HCT116 (cell line): ENCODE measurements at regions not wholly inside any gene's neighbourhood (a gene's known extent, or its start where the extent isn't known, plus 50 kb on each side); places are given as distances from the start of the nearest gene placed in this dataset.

Experiments used
- ATAC-seq: fragments of 200-7000 bp; cut with Tn5 transposase; 2 replicates; pipeline ENCODE4 v1.9.1; 2020; ENCODE audit warnings: mild to moderate bottlenecking, moderate library complexity
- BruUV-seq: library from RNA; stranded (reverse); fragments of 400-500 nt; replicated peaks from 2 replicates; lab custom pipeline; 2021; lab: Mats Ljungman, UMichigan
- CTCF ChIA-PET: fragments of 300-600 bp; sonication (Branson Sonifier 250); formaldehyde crosslinking; loops from one replicate; lab custom pipeline; 2021; ENCODE audit warnings: antibody characterized with exemption; lab: Charles Lee
- POLR2A ChIA-PET: fragments of 300-600, 350-600 bp; sonication (Branson Sonifier 250); formaldehyde crosslinking; loops from one replicate; lab custom pipeline; 2021; ENCODE audit warnings: antibody characterized with exemption; lab: Charles Lee
- RAD21 ChIA-PET, 2 experiments: fragments of 300-600 bp; sonication (Branson Sonifier 250); formaldehyde crosslinking; loops; one replicate each; lab custom pipeline; 2023; ENCODE audit warnings: low total read pairs in 2 of 2; ENCODE audit not compliant: uncharacterized antibody in 2 of 2, unreplicated experiment in 2 of 2, low non-redundant PET in 1 of 2; lab: Charles Lee
- DNase-seq: peaks from one replicate; pipeline ENCODE4 v3.0.0-alpha.2; 2010; ENCODE audit warnings: low read depth, low spot score
- H2AFZ ChIP-seq: fragments of 200-600 bp; shearing (Covaris generic), sonication (generic); 2 replicates; pipeline ENCODE4 v1.6.1; 2017; ENCODE audit warnings: low read depth, mixed run types, mixed read lengths, antibody characterized with exemption, low read length; ENCODE audit not compliant: poor library complexity, severe bottlenecking
- H3K27ac ChIP-seq: 2 replicates; pipeline ENCODE4 v1.5.1; 2012; ENCODE audit warnings: low read depth, low read length
- H3K27me3 ChIP-seq: fragments of 200-600 bp; sonication (generic); 2 replicates; pipeline ENCODE4 v1.6.1; 2016; ENCODE audit warnings: mixed run types, low read length, mixed read lengths; ENCODE audit not compliant: insufficient read depth
- H3K36me3 ChIP-seq, 2 experiments: fragments of 200-500 bp in 1 of 2; fragments of 200-600 bp in 1 of 2; sonication (Bioruptor generic) in 1 of 2; sonication (generic) in 1 of 2; 2 replicates each; pipeline versions ENCODE4 v1.5.1 to v1.6.1; 2014 to 2016; ENCODE audit warnings: low read length in 2 of 2, inconsistent platforms in 1 of 2, mixed read lengths in 1 of 2, mixed run types in 1 of 2; ENCODE audit not compliant: insufficient read depth in 2 of 2, control insufficient read depth in 1 of 2
- H3K4me1 ChIP-seq, 2 experiments: fragments of 200-600 bp in 1 of 2; sonication (generic) in 1 of 2; 2 replicates each; pipeline versions ENCODE4 v1.5.1 to v1.6.1; 2012 to 2017; ENCODE audit warnings: low read length in 2 of 2, inconsistent platforms in 1 of 2, mild to moderate bottlenecking in 1 of 2, mixed read lengths in 1 of 2, mixed run types in 1 of 2, moderate library complexity in 1 of 2; ENCODE audit not compliant: insufficient read depth in 2 of 2, control insufficient read depth in 1 of 2
- H3K4me2 ChIP-seq: fragments of 200-600 bp; sonication (generic); 2 replicates; pipeline ENCODE4 v1.6.1; 2017; ENCODE audit warnings: mixed run types, low read length, mixed read lengths
- H3K4me3 ChIP-seq, 2 experiments: fragments of 200-600 bp in 1 of 2; sonication (generic) in 1 of 2; replicated peaks in 1 of 2; 2 replicates each; pipeline ENCODE4 v1.5.1; 2011 to 2016; ENCODE audit warnings: low read length in 2 of 2, control low read depth in 1 of 2, low read depth in 1 of 2, mild to moderate bottlenecking in 1 of 2, mixed read lengths in 1 of 2, mixed run types in 1 of 2
- H3K79me2 ChIP-seq: fragments of 200-600 bp; sonication (generic); 2 replicates; pipeline ENCODE4 v1.6.1; 2017; ENCODE audit warnings: mild to moderate bottlenecking, mixed run types, low read length, moderate library complexity, mixed read lengths; ENCODE audit not compliant: insufficient read depth
- H3K9ac ChIP-seq: fragments of 200-600 bp; sonication (generic); 2 replicates; pipeline ENCODE4 v1.6.1; 2016; ENCODE audit warnings: low read length, mixed read lengths
- H3K9me2 ChIP-seq: fragments of 200-600 bp; sonication (generic), shearing (Covaris generic); 2 replicates; pipeline ENCODE4 v1.6.1; 2017; ENCODE audit warnings: mixed run types, mild to moderate bottlenecking, moderate library complexity; ENCODE audit not compliant: insufficient read depth
- H3K9me3 ChIP-seq, 2 experiments: fragments of 200-500 bp in 1 of 2; fragments of 200-600 bp in 1 of 2; sonication (Bioruptor generic) in 1 of 2; sonication (generic) in 1 of 2; 2 replicates each; pipeline ENCODE4 v1.6.1; 2014 to 2017; ENCODE audit warnings: low read length in 2 of 2, mixed read lengths in 2 of 2, inconsistent platforms in 1 of 2, low read depth in 1 of 2, mild to moderate bottlenecking in 1 of 2, mixed run types in 1 of 2, moderate library complexity in 1 of 2; ENCODE audit not compliant: control insufficient read depth in 1 of 2, insufficient read depth in 1 of 2
- H4K20me1 ChIP-seq: fragments of 200-600 bp; sonication (generic), shearing (Covaris generic); 2 replicates; pipeline ENCODE4 v1.6.1; 2017; ENCODE audit warnings: mixed run types, mild to moderate bottlenecking, moderate library complexity; ENCODE audit not compliant: insufficient read depth
- CBX3 ChIP-seq: IDR thresholded peaks from 2 replicates; pipeline ENCODE4 v1.6.1; 2012; ENCODE audit warnings: low read depth
- EGR1 ChIP-seq: IDR thresholded peaks from 2 replicates; pipeline ENCODE4 v1.6.1; 2012; ENCODE audit warnings: low read depth
- ELF1 ChIP-seq: IDR thresholded peaks from 2 replicates; pipeline ENCODE4 v1.6.1; 2012; ENCODE audit warnings: low read depth, borderline replicate concordance
- EZH2 ChIP-seq: fragments of 200-600 bp; sonication (generic); IDR thresholded peaks from 2 replicates; pipeline ENCODE4 v1.6.1; 2017; ENCODE audit warnings: antibody characterized with exemption, mixed run types
- EZH2phosphoT487 ChIP-seq: fragments of 200-600 bp; IDR thresholded peaks from 2 replicates; pipeline ENCODE4 v1.6.1; 2018; ENCODE audit warnings: antibody characterized with exemption, borderline replicate concordance
- FOSL1 ChIP-seq: IDR thresholded peaks from 2 replicates; pipeline ENCODE4 v1.6.1; 2012; ENCODE audit warnings: low read depth
- JUND ChIP-seq: IDR thresholded peaks from 2 replicates; pipeline ENCODE4 v1.6.1; 2012
- POLR2A ChIP-seq: IDR thresholded peaks from 2 replicates; pipeline ENCODE4 v1.7.0; 2011; ENCODE audit warnings: borderline replicate concordance; ENCODE audit not compliant: insufficient read depth, insufficient read length; ENCODE audit errors: extremely low read depth
- POLR2AphosphoS5 ChIP-seq: IDR thresholded peaks from 2 replicates; pipeline ENCODE4 v1.6.1; 2011; ENCODE audit warnings: mild to moderate bottlenecking, low read depth, low read length, moderate library complexity
- SIN3A ChIP-seq: IDR thresholded peaks from 2 replicates; pipeline ENCODE4 v1.6.1; 2012; ENCODE audit warnings: low read depth
- SP1 ChIP-seq: IDR thresholded peaks from 2 replicates; pipeline ENCODE4 v1.6.1; 2012; ENCODE audit warnings: low read depth
- SRF ChIP-seq: IDR thresholded peaks from 2 replicates; pipeline ENCODE4 v1.6.1; 2012; ENCODE audit warnings: low read depth
- TCF7L2 ChIP-seq: IDR thresholded peaks from 2 replicates; pipeline ENCODE4 v1.7.0; 2011; ENCODE audit warnings: borderline replicate concordance, inconsistent platforms; ENCODE audit not compliant: insufficient read depth, insufficient read length; ENCODE audit errors: extremely low read depth
- YY1 ChIP-seq: IDR thresholded peaks from 2 replicates; pipeline ENCODE4 v1.6.1; 2011; ENCODE audit warnings: low read length, low read depth, moderate library complexity, mild to moderate bottlenecking; ENCODE audit not compliant: insufficient replicate concordance; ENCODE audit errors: extremely low read depth
- ZNF274 ChIP-seq: fragments of 200-500 bp; sonication (Bioruptor generic); IDR thresholded peaks from 2 replicates; pipeline ENCODE4 v1.6.1; 2014; ENCODE audit warnings: mild to moderate bottlenecking, low read depth, low read length, inconsistent platforms
- intact Hi-C: fragments of 100-400 bp; cut with micrococcal nuclease; formaldehyde crosslinking; loops from 2 replicates; pipeline ENCODE4 v1.10.0; 2022
- TF ChIP-seq, protein P1 (sequence below), 3 experiments: fragments of 200-600 bp in 1 of 3; sonication (generic) in 1 of 3; IDR thresholded peaks in 2 of 3; conservative IDR thresholded peaks in 1 of 3; 2 replicates each; pipeline ENCODE4 v1.5.1; 2012 to 2017; ENCODE audit warnings: low read depth in 2 of 3, low read length in 2 of 3, antibody characterized with exemption in 1 of 3, borderline replicate concordance in 1 of 3, control low read depth in 1 of 3, mild to moderate bottlenecking in 1 of 3, mixed read lengths in 1 of 3, mixed run types in 1 of 3, moderate library complexity in 1 of 3; ENCODE audit not compliant: insufficient read depth in 1 of 3
- TF ChIP-seq, protein P2 (sequence below): IDR thresholded peaks from 2 replicates; pipeline ENCODE4 v1.6.1; 2012
- TF ChIP-seq, protein P3 (sequence below): IDR thresholded peaks from 2 replicates; pipeline ENCODE4 v1.6.1; 2012
- TF ChIP-seq, protein P4 (sequence below): IDR thresholded peaks from 2 replicates; pipeline ENCODE4 v1.6.1; 2011; ENCODE audit warnings: mild to moderate bottlenecking, low read length, moderate library complexity; ENCODE audit not compliant: insufficient replicate concordance; ENCODE audit errors: extremely low read depth
- TF ChIP-seq, protein P5 (sequence below): IDR thresholded peaks from 2 replicates; pipeline ENCODE4 v1.6.1; 2012; ENCODE audit warnings: low read depth

DNA sequence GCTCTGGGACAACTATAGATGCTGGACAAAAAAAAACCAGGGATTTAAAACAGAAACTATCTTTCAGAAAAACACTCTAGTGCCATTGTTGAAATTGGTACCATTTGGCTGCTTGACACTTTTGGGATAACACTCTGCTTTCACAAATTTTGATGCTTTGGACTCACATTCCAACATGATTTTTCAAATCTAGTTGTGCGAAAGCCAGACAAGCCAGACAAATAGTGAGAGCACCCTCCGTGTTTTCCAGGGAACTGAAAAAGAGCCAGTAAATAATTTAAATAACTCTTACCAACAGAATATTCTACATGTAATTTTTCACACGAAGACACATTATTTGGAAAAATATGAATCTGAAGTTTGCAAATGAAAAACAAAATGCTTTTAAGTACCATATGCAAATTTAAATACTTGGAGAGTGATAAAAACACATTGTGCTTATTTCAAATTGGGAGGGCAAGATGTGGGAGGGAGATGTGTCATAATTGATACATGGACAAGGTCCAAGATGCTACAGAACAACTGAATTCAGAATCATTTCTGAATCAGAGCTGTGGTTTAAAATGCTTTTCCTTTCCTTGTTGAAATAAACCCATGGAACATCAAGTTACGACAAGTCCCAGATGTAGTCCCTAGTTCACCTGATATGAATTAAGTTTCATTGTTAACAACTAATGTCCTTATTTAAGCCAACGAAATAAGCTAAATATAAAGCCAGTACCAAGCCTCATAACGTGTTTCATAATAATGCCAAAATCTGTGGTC, 144.2 kb upstream of the SOX2 start:
- no peaks in the 10 kb centered on the region for H4K20me1 ChIP-seq
- TF ChIP-seq, protein P1, sequence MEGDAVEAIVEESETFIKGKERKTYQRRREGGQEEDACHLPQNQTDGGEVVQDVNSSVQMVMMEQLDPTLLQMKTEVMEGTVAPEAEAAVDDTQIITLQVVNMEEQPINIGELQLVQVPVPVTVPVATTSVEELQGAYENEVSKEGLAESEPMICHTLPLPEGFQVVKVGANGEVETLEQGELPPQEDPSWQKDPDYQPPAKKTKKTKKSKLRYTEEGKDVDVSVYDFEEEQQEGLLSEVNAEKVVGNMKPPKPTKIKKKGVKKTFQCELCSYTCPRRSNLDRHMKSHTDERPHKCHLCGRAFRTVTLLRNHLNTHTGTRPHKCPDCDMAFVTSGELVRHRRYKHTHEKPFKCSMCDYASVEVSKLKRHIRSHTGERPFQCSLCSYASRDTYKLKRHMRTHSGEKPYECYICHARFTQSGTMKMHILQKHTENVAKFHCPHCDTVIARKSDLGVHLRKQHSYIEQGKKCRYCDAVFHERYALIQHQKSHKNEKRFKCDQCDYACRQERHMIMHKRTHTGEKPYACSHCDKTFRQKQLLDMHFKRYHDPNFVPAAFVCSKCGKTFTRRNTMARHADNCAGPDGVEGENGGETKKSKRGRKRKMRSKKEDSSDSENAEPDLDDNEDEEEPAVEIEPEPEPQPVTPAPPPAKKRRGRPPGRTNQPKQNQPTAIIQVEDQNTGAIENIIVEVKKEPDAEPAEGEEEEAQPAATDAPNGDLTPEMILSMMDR (IDR thresholded peaks at IDR 0.05 in 2 of 3, conservative IDR thresholded peaks at IDR 0.05 in 1 of 3; ENCODE audit: borderline replicate concordance in 1 of 3, insufficient read depth in 1 of 3, low read depth in 2 of 3, low read length in 2 of 3): no peak
- no peak for TF ChIP-seq EGR1
- no peak for TF ChIP-seq ELF1
- TF ChIP-seq POLR2A: no peak
- no peak for TF ChIP-seq SIN3A
- TF ChIP-seq CBX3: no peak
- no peak for TF ChIP-seq SRF
- TF ChIP-seq POLR2AphosphoS5: no peak
- TF ChIP-seq JUND: no peak
- TF ChIP-seq FOSL1: no peak
- TF ChIP-seq, protein P2, sequence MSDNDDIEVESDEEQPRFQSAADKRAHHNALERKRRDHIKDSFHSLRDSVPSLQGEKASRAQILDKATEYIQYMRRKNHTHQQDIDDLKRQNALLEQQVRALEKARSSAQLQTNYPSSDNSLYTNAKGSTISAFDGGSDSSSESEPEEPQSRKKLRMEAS: no peak
- no peak for TF ChIP-seq YY1
- no peak for TF ChIP-seq ZNF274
- TF ChIP-seq, protein P3, sequence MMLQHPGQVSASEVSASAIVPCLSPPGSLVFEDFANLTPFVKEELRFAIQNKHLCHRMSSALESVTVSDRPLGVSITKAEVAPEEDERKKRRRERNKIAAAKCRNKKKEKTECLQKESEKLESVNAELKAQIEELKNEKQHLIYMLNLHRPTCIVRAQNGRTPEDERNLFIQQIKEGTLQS: no peak
- no peak for TF ChIP-seq SP1
- TF ChIP-seq, protein P4, sequence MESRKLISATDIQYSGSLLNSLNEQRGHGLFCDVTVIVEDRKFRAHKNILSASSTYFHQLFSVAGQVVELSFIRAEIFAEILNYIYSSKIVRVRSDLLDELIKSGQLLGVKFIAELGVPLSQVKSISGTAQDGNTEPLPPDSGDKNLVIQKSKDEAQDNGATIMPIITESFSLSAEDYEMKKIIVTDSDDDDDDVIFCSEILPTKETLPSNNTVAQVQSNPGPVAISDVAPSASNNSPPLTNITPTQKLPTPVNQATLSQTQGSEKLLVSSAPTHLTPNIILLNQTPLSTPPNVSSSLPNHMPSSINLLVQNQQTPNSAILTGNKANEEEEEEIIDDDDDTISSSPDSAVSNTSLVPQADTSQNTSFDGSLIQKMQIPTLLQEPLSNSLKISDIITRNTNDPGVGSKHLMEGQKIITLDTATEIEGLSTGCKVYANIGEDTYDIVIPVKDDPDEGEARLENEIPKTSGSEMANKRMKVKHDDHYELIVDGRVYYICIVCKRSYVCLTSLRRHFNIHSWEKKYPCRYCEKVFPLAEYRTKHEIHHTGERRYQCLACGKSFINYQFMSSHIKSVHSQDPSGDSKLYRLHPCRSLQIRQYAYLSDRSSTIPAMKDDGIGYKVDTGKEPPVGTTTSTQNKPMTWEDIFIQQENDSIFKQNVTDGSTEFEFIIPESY: no peak
- no peak for TF ChIP-seq EZH2phosphoT487
- no peak for TF ChIP-seq EZH2
- no peak for TF ChIP-seq TCF7L2
- TF ChIP-seq, protein P5, sequence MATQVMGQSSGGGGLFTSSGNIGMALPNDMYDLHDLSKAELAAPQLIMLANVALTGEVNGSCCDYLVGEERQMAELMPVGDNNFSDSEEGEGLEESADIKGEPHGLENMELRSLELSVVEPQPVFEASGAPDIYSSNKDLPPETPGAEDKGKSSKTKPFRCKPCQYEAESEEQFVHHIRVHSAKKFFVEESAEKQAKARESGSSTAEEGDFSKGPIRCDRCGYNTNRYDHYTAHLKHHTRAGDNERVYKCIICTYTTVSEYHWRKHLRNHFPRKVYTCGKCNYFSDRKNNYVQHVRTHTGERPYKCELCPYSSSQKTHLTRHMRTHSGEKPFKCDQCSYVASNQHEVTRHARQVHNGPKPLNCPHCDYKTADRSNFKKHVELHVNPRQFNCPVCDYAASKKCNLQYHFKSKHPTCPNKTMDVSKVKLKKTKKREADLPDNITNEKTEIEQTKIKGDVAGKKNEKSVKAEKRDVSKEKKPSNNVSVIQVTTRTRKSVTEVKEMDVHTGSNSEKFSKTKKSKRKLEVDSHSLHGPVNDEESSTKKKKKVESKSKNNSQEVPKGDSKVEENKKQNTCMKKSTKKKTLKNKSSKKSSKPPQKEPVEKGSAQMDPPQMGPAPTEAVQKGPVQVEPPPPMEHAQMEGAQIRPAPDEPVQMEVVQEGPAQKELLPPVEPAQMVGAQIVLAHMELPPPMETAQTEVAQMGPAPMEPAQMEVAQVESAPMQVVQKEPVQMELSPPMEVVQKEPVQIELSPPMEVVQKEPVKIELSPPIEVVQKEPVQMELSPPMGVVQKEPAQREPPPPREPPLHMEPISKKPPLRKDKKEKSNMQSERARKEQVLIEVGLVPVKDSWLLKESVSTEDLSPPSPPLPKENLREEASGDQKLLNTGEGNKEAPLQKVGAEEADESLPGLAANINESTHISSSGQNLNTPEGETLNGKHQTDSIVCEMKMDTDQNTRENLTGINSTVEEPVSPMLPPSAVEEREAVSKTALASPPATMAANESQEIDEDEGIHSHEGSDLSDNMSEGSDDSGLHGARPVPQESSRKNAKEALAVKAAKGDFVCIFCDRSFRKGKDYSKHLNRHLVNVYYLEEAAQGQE: no peak
- TF ChIP-seq, all 23 proteins: peak for 0
- ATAC-seq: no peak
- ChIA-PET POLR2A (no interaction called here), CTCF (no interaction called here), RAD21 (no interaction called here)
- no peaks in the 10 kb centered on the region for H3K36me3 ChIP-seq
- no peaks in the 10 kb centered on the region for H3K9me2 ChIP-seq
- no peaks in the 10 kb centered on the region for H3K9me3 ChIP-seq
- H3K4me3 ChIP-seq: no peak overlapping the region
- no peak overlapping the region for H2AFZ ChIP-seq
- no peak overlapping the region for H3K27ac ChIP-seq
- H3K4me2 ChIP-seq: no peak overlapping the region
- H3K9ac ChIP-seq: no peak overlapping the region
- DNase-seq: no peak
- no peaks in the 10 kb centered on the region for H3K4me1 ChIP-seq
- BruUV-seq: no TSS peak
- peaks cover 64% of the 10 kb centered on the region for H3K27me3 ChIP-seq
- no peaks in the 10 kb centered on the region for H3K79me2 ChIP-seq
- intact Hi-C loops: loop anchor here (10.0 kb wide), 2 partner anchors 687 to 1047 kb away; no protein-coding TSS in a partner anchor
